H1 (cell line): ENCODE measurements at regions not wholly inside any gene's neighbourhood (a gene's known extent, or its start where the extent isn't known, plus 50 kb on each side); places are given as distances from the start of the nearest gene placed in this dataset.

ENCODE experiments used
- CTCF ChIA-PET: fragments of 300-600 bp; sonication (Branson Sonifier 250); formaldehyde crosslinking; loops from one replicate; lab custom pipeline; 2021; ENCODE audit not compliant: partially characterized antibody; lab: Charles Lee
- POLR2A ChIA-PET: fragments of 300-600 bp; sonication (Branson Sonifier 250); formaldehyde crosslinking; loops from one replicate; lab custom pipeline; 2021; ENCODE audit warnings: inconsistent platforms; ENCODE audit not compliant: partially characterized antibody; lab: Charles Lee
- DNase-seq, 2 experiments: peaks; one replicate each; pipeline versions ENCODE4 v3.0.0 to v3.0.0-alpha.2; 2010 to 2022; ENCODE audit warnings: low spot score in 2 of 2, low read depth in 1 of 2, mixed read lengths in 1 of 2
- FAIRE-seq: peaks from 2 replicates; lab custom pipeline; 2011; peaks lifted over from hg19 to GRCh38; lab: Jason Lieb, UNC
- H2AFZ ChIP-seq: 2 replicates; pipeline ENCODE4 v1.8.1; 2012; ENCODE audit warnings: low read length, inconsistent platforms
- H2AK5ac ChIP-seq: 2 replicates; pipeline ENCODE4 v1.6.1; 2013; ENCODE audit warnings: low read depth, low read length
- H2BK120ac ChIP-seq: replicated peaks from 2 replicates; pipeline ENCODE3; 2013; ENCODE audit warnings: low read depth, low read length, inconsistent platforms
- H2BK12ac ChIP-seq: 2 replicates; pipeline ENCODE4 v1.6.1; 2013; ENCODE audit warnings: low read depth, low read length
- H2BK15ac ChIP-seq: 2 replicates; pipeline ENCODE4 v1.6.1; 2013; ENCODE audit warnings: low read length
- H2BK20ac ChIP-seq: 2 replicates; pipeline ENCODE4 v1.6.1; 2013; ENCODE audit warnings: low read length
- H2BK5ac ChIP-seq: 2 replicates; pipeline ENCODE4 v1.6.1; 2013; ENCODE audit warnings: low read depth, low read length
- H3K14ac ChIP-seq: 2 replicates; pipeline ENCODE4 v1.6.1; 2013; ENCODE audit warnings: inconsistent platforms; ENCODE audit not compliant: insufficient read length
- H3K18ac ChIP-seq: 2 replicates; pipeline ENCODE4 v1.6.1; 2013; ENCODE audit warnings: low read length; ENCODE audit errors: extremely low read depth
- H3K23ac ChIP-seq: 2 replicates; pipeline ENCODE4 v1.6.1; 2013; ENCODE audit warnings: inconsistent platforms; ENCODE audit not compliant: insufficient read length
- H3K23me2 ChIP-seq: 2 replicates; pipeline ENCODE4 v1.6.1; 2013; ENCODE audit warnings: low read depth, low read length
- H3K27ac ChIP-seq: 2 replicates; pipeline ENCODE4 v1.6.1; 2011; ENCODE audit warnings: low read depth, low read length, inconsistent platforms
- H3K27me3 ChIP-seq, 4 experiments: replicated peaks in 1 of 4; 1 replicate in 1 of 4; 2 replicates in 3 of 4; pipeline versions ENCODE4 v1.6.1 to v1.8.1; 2011 to 2013; ENCODE audit warnings: low read length in 3 of 4, mild to moderate bottlenecking in 3 of 4, inconsistent platforms in 2 of 4, mixed read lengths in 2 of 4, moderate library complexity in 1 of 4; ENCODE audit not compliant: control insufficient read depth in 3 of 4, insufficient read depth in 3 of 4; ENCODE audit errors: extremely low read depth in 1 of 4
- H3K36me3 ChIP-seq, 4 experiments: 2 replicates each; pipeline versions ENCODE4 v1.6.1 to v1.8.1; 2011 to 2013; ENCODE audit warnings: mild to moderate bottlenecking in 4 of 4, low read length in 3 of 4, moderate library complexity in 2 of 4, control low read depth in 1 of 4, inconsistent platforms in 1 of 4; ENCODE audit not compliant: insufficient read depth in 4 of 4, control insufficient read depth in 2 of 4
- H3K4ac ChIP-seq: replicated peaks from 2 replicates; pipeline ENCODE3; 2013; ENCODE audit warnings: low read length, low read depth, mixed read lengths, inconsistent platforms; ENCODE audit not compliant: insufficient read length
- H3K4me1 ChIP-seq, 4 experiments: replicated peaks in 1 of 4; 1 replicate in 1 of 4; 2 replicates in 3 of 4; pipeline versions ENCODE4 v1.6.1 to v1.8.1; 2011 to 2013; ENCODE audit warnings: low read length in 3 of 4, inconsistent platforms in 2 of 4, mixed read lengths in 1 of 4; ENCODE audit not compliant: insufficient read depth in 4 of 4, control insufficient read depth in 3 of 4
- H3K4me2 ChIP-seq, 2 experiments: 2 replicates each; pipeline versions ENCODE4 v1.6.1 to v1.8.1; 2011 to 2013; ENCODE audit warnings: low read depth in 2 of 2, low read length in 2 of 2, control low read depth in 1 of 2, inconsistent platforms in 1 of 2, mild to moderate bottlenecking in 1 of 2; ENCODE audit not compliant: insufficient read depth in 1 of 2
- H3K4me3 ChIP-seq, 4 experiments: fragments of 200-600, 300-600 bp in 1 of 4; sonication (generic), shearing (Covaris generic), sonication (Bioruptor Twin) in 1 of 4; 2 replicates each; pipeline versions ENCODE4 v1.5.1 to v1.8.1; 2011 to 2016; ENCODE audit warnings: low read length in 4 of 4, low read depth in 3 of 4, control low read depth in 2 of 4, inconsistent platforms in 2 of 4, mild to moderate bottlenecking in 2 of 4, mixed read lengths in 1 of 4, moderate library complexity in 1 of 4; ENCODE audit not compliant: insufficient read depth in 2 of 4; ENCODE audit errors: extremely low read depth in 1 of 4
- H3K56ac ChIP-seq: replicated peaks from 2 replicates; pipeline ENCODE3; 2013; ENCODE audit warnings: low read depth, mild to moderate bottlenecking, mixed read lengths, low read length, inconsistent platforms; ENCODE audit not compliant: insufficient read length
- H3K79me1 ChIP-seq: 2 replicates; pipeline ENCODE4 v1.6.1; 2013; ENCODE audit warnings: low read depth, low read length, control low read depth
- H3K79me2 ChIP-seq, 2 experiments: 2 replicates each; pipeline versions ENCODE4 v1.6.1 to v1.8.1; 2012 to 2013; ENCODE audit warnings: low read length in 2 of 2, mild to moderate bottlenecking in 2 of 2, inconsistent platforms in 1 of 2; ENCODE audit not compliant: insufficient read depth in 2 of 2, control insufficient read depth in 1 of 2
- H3K9ac ChIP-seq, 4 experiments: replicated peaks in 1 of 4; 1 replicate in 1 of 4; 2 replicates in 3 of 4; pipeline versions ENCODE4 v1.6.1 to v1.8.1; 2011 to 2013; ENCODE audit warnings: low read depth in 3 of 4, low read length in 3 of 4, control low read depth in 2 of 4, mild to moderate bottlenecking in 2 of 4, moderate library complexity in 2 of 4, inconsistent platforms in 1 of 4; ENCODE audit errors: extremely low read depth in 1 of 4
- H3K9me3 ChIP-seq, 2 experiments: 2 replicates each; pipeline versions ENCODE4 v1.6.1 to v1.8.1; 2012 to 2013; ENCODE audit warnings: mild to moderate bottlenecking in 2 of 2, moderate library complexity in 2 of 2, control low read depth in 1 of 2, inconsistent platforms in 1 of 2, low read depth in 1 of 2, low read length in 1 of 2, mixed read lengths in 1 of 2; ENCODE audit not compliant: insufficient read depth in 2 of 2
- H4K20me1 ChIP-seq, 2 experiments: replicated peaks in 1 of 2; 2 replicates each; pipeline versions ENCODE3 to v1.8.1; 2011 to 2013; ENCODE audit warnings: inconsistent platforms in 2 of 2, low read length in 2 of 2, mild to moderate bottlenecking in 1 of 2; ENCODE audit not compliant: insufficient read depth in 2 of 2, control insufficient read depth in 1 of 2
- H4K5ac ChIP-seq: 2 replicates; pipeline ENCODE4 v1.6.1; 2013; ENCODE audit warnings: low read length, low read depth, mixed read lengths, inconsistent platforms; ENCODE audit not compliant: insufficient read length
- H4K8ac ChIP-seq: 2 replicates; pipeline ENCODE4 v1.8.0; 2013; ENCODE audit warnings: mild to moderate bottlenecking, moderate library complexity, low read length, inconsistent platforms; ENCODE audit not compliant: insufficient read depth; ENCODE audit errors: extremely low read depth
- H4K91ac ChIP-seq: replicated peaks from 2 replicates; pipeline ENCODE3; 2013; ENCODE audit warnings: low read length, mixed read lengths, inconsistent platforms; ENCODE audit not compliant: insufficient read length
- BCL11A ChIP-seq, 2 experiments: IDR thresholded peaks; one replicate each; pipeline ENCODE4 v1.6.1; 2011; ENCODE audit warnings: low read depth in 2 of 2, low read length in 2 of 2, mild to moderate bottlenecking in 2 of 2
- CHD2 ChIP-seq: IDR thresholded peaks from 2 replicates; pipeline ENCODE4 v1.6.1; 2012; ENCODE audit warnings: low read length, improper control_type of control experiment
- WGBS, 2 experiments: shearing (Covaris generic) in 1 of 2; methylation state at CpG; one replicate each; pipeline versions ENCODE4 v1.1.6 to v1.1.7; 2013 to 2015; ENCODE audit warnings: low lambda C conversion rate in 2 of 2, mixed read lengths in 2 of 2, inconsistent platforms in 1 of 2, low coverage in 1 of 2, missing lambda C conversion rate in 1 of 2; ENCODE audit not compliant: insufficient replicate concordance in 2 of 2, insufficient coverage in 1 of 2, insufficient read length in 1 of 2; ENCODE audit errors: extremely low coverage in 1 of 2, missing lambda C conversion rate in 1 of 2; 5-methylcytosine and 5-hydroxymethylcytosine counted together

- Histone ChIP-seq H3K36me3 (no peaks in the 10 kb centered on the region), H3K79me2 (no peaks in the 10 kb centered on the region), H3K56ac (no peak overlapping the region), H3K9ac (no peak overlapping the region), H2AK5ac (no peak overlapping the region), H3K14ac (no peak overlapping the region), H3K18ac (no peak overlapping the region), H4K91ac (no peak overlapping the region), H3K23ac (no peak overlapping the region), H2BK5ac (no peak overlapping the region), H2BK12ac (0 out of 2 replicates have a peak overlapping the region, but pooled peaks have one; percentile 17), H2BK15ac (no peak overlapping the region), H2BK20ac (no peak overlapping the region), H4K5ac (no peak overlapping the region), H2AFZ (no peak overlapping the region), H3K79me1 (no peaks in the 10 kb centered on the region), H2BK120ac (no peak overlapping the region), H3K27ac (no peak overlapping the region), H3K4me3 (no peak overlapping the region), H3K4me2 (no peak overlapping the region), H3K27me3 (no peaks in the 10 kb centered on the region), H4K8ac (no peak overlapping the region), H3K4ac (no peak overlapping the region), H3K9me3 (no peaks in the 10 kb centered on the region), H3K4me1 (no peaks in the 10 kb centered on the region), H3K23me2 (no peaks in the 10 kb centered on the region; the same call in 1 of the 2 replicates), H4K20me1 (no peaks in the 10 kb centered on the region)
- ChIA-PET POLR2A (no interaction called here), CTCF (interaction anchor here (1.2 to 15.1 kb wide), 7 partner anchors 9 to 756 kb away, joined by 3 to 137 read pairs (median 8); no protein-coding TSS in a partner anchor)
- WGBS, 2 experiments: 95% methylated on average over 5 of the region's 5 CpGs; no CpG with 5 or more reads in 1 of the 2 experiments
- no peak for DNase-seq
- no peak for FAIRE-seq
- no peak for TF ChIP-seq CHD2
- TF ChIP-seq BCL11A (IDR thresholded peaks at IDR 0.05; ENCODE audit: low read depth in 2 of 2, low read length in 2 of 2): no peak
These were observed 56.9 kb upstream of the HAAO start for GRCh38 chr2:42849311-42849710.
